ENCODE measurements at regions not wholly inside any gene's neighbourhood (a gene's known extent, or its start where the extent isn't known, plus 50 kb on each side); places are given as distances from the start of the nearest gene placed in this dataset.

- TF ChIP-seq CTCF (IDR thresholded peaks at IDR 0.05), result no peak
- no peak for TF ChIP-seq ZFX (IDR thresholded peaks at IDR 0.05; ENCODE audit: borderline replicate concordance)
Measured at GRCh38 chr9:776086-776485, 65.4 kb upstream of the DMRT1 start.

All from 22Rv1 (cell line).